NCI-H526 treated with DMSO at 0.1 percent for 48 hours (cell line): ENCODE measurements at regions not wholly inside any gene's neighbourhood (a gene's known extent, or its start where the extent isn't known, plus 50 kb on each side); places are given as distances from the start of the nearest gene placed in this dataset.
"Not testable (repeated sequence)": the region's sequence is repeated elsewhere in the genome, so short reads cannot be mapped to it uniquely, and the experiment has no call there.

ENCODE experiments used
- DNase-seq: peaks from one replicate; lab custom pipeline; 2025; lab: John Stamatoyannopoulos, UW

GRCh38 chrX:25503826-25504225, 488.1 kb upstream of the ARX start:
- DNase-seq, result no peak

DNA sequence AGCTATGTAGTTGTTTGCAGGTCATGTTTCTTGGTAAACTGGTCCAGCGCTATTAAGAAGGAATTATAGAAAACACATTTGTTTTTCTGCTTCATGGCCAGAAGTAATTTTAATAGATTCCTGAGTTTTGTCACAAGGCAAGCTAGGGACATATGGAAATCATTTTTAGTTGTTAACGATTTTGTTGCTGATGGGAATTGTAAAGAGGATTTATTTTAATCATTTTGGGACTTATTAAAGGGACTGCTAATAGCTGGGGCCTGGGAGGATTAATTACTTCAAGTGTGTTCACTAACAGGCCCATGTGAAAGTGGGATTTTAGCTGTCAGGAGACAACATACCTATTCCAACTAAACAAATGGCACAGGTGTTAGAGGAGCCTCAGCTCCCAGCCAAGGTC, 492.0 kb upstream of the ARX start:
- no peak for DNase-seq

DNA sequence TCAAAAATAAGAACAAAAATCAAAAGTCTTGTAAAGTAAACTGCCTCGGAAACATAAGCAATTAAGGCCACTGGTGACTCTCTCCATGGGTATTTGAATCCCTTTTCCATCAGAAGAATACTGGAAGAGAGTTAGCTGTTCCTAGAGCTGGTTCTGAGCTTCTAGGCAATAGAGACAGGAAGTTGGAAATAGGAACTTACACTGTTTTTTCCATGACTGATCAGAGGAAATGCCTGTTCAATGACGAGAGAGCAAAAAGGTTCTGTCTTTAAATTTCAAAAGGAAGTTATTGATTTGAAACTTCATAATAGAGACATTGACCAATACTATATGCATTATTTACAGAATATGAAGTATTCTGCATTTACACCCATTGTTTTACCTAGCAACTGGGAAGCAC, 503.5 kb upstream of the ARX start:
- DNase-seq, result no peak

GRCh38 chrX:25522443-25523010, 506.8 kb upstream of the ARX start:
- DNase-seq, result not testable (repeated sequence)

DNA sequence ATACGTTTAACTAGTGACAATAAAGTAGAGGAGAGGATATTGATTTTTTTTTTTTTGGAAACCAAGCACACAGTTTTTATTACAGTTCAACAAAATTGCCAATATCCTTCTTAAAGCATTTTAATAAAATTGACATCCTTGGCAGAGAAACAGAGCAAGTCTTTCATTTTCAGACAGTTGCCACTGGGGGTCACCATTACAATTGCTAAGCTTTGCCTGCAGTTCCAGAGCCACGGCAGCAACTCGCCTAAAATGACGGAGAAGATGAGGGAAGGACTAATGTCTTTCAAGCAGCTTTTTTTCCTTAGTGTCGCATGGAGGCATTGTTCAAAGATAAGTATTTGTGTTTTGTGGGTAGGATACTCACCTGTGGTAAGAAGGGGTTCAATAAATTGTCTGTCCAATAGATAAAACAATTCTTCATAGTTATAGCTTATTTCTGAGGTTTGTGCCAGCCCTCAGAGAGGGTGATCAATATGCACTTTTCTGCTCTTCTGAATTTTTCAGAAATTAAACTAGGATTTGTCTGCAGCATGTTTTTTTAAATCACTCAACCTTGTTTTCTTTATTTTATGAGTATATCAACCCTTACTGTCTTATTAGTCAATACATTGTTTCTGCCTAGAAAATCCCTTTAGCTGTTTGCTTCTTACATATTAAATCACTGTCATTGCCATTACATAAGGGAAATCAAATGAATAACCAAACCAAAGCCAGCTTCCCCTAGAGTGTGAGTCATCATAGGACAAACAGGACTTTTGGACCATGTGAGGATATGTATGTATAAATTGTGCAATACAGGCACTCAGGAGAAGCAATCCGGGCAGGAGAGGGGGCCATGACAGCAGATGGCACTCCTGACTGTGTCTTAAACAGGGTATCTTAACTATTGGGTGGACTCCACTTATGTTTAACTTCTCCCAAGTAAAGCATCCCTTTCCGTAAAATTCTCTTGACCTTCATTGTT, 508.1 kb upstream of the ARX start:
- peak; percentile 4 for DNase-seq

DNA sequence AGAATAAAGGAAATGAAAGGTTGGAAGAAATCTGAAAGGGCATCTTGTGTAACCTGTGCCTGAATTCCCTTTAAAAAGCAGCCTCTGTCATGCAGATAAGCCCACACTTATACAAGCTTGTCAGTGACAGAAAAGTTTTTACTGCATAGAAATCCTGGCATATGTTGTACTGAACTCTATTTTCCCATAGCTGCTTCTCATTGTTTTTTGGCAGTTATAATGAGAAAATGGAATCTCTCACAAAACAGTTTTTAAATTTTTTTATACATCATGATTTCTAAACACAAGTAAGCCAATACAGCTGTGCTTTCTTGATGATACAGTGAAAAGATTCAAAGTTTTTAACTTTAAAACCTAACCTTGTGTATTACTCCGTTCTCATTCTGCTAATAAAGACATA, 511.4 kb upstream of the ARX start:
- DNase-seq, result no peak

DNA sequence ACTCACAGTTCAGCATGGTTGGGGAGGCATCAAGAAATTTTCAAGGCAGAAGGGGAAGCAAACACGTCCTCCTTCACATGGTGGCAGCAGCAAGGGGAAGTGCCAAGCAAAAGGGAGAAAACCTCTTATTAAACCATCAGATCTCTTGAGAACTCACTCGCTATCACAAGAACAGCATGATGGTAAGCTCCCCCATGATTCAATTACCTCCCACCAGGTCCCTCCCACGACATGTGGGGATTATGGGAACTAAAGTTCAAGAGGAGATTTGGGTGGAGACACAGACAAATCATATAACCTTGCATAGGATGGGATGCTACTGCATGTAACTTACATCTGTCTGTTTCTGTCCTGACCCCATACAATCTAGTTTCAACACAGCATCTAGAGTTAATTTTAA, 511.8 kb upstream of the ARX start:
- DNase-seq, result no peak

GRCh38 chrX:25531096-25531495, 515.3 kb upstream of the ARX start:
- no peak for DNase-seq

- DNase-seq, result no peak
These were observed 518.3 kb upstream of the ARX start for GRCh38 chrX:25534091-25534490.

DNA sequence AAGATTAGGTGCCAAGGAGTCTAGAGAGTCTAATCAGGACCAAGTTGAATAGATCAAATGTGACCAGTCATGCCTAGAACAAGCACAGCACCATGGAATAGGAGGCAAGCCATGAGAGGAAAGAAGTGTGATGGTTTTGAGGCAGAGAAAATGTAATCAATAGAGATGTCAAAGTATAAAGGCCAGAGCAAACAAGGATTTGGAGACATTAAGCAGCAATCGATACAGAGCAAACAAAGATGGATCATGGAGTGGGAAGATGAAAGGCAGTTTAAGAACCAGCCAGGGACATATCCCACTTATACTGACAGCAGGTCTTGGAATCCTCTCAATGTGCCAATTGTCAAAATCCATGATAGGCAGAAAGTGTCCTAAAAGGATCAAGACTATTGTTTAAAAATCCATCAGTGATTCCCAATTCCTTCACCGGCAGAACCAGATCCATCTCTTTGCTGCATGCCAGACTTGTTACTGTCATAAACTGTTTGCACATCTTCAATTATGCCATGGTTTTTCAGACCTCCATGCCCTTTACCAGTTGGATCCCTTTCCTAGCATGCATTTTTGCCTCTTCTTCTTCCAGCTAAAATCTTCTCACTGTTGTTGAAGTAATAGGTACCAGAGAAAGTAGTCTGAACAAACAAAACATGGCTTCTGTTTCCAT, 520.7 kb upstream of the ARX start:
- no peak for DNase-seq

DNA sequence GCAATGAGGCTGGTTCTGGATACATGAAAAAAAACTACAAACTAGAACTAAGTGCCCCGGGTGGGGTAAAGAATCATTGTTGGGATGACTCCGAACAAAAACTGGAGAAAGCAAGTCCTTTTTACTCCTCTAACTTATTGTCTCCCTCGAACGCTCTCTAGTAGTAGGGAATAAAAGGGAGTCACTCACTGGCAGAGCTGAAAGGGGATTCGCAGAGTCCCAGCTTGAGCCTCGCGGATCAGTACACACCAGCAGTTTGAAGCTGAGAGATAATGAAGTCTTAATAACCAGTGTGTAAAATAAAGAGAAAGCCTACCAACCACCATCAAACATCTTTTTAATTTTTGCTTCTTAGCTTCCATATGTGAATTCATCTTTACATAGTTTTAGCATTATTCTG, 521.9 kb upstream of the ARX start:
- DNase-seq, result no peak

DNA sequence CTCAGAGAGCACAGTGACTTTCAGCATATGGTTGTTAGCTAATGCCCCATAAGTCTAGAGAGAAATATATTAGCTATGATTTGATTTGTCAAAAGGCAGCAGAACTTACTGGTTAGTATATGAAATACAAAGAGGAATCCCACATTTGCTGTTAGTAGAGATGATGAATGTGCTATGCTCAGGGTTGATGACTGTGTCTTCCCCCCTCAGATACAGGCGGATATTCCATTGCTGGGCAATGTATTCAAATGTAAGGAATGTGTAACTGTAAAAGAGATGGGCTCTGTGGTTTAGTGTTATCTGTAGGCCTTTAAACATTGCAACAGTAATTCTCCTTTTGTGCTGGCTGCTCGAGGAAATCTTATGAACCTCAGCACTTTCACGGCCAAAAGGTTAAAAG, 528.9 kb upstream of the ARX start:
- no peak for DNase-seq

DNA sequence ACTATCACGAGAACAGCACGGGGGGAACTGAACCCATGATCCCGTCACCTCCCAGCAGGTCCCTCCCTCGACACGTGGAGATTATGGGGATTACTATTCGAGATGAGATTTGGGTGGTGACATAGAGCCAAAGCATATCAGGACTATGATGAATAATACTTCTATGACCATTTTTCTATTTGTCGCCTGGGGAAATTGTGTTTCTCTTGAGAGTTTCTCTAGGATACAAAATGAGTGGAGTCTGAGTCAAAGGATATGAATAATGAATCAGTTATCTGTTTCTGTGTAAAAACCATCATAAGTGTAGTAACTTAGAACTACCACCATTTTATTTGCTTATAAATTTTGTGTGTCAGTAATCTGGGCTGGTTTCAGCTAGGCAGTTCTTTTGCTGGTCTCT, 533.0 kb upstream of the ARX start:
- DNase-seq, result no peak

DNA sequence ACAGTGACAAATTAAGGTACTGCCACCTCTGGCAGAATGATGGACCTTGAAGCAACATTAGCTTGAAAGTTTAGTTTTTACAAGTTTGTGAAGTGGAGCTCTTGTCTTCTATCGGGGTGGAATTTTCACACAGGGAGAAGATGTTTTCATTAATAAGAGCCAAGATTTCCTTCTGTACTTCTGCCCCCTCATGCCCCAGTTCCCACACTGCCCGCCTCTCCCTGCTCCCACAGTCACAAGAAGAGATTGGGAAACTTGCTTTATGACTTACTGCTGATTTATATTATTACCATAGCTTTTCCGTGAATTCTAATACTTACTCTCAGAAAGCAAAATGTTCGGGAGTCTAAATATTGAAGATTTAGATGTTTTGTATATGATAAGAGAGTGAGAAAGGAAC, 539.8 kb upstream of the ARX start:
- DNase-seq, result no peak

DNA sequence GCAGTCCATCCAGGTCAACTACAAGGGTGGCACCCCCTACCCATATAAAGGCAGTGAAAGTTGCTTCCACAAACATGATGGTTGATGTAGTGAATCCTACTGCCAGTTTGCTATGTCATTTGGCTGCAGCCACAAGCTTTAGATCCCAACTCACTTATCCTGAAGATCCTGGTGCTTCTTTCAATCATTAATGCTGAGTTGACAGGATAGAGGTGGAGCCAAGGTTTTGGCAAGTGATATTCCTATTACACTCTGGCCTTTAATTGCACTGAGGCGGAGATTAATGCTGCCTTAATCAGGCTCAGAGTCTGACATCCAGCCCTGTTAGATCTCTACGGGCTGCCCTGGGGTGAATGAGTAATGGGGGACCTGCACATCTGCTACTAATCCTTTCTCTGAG, 542.4 kb upstream of the ARX start:
- no peak for DNase-seq

GRCh38 chrX:25561190-25561589, 545.4 kb upstream of the ARX start:
- DNase-seq, result no peak

- DNase-seq, result no peak
These were observed 557.9 kb upstream of the ARX start for GRCh38 chrX:25573631-25574030.

- no peak for DNase-seq
These were observed 541.2 kb upstream of the MAGEB18 start for GRCh38 chrX:25596921-25597320.

- DNase-seq, result no peak
These were observed 540.6 kb upstream of the MAGEB18 start for GRCh38 chrX:25597551-25597950.

DNA sequence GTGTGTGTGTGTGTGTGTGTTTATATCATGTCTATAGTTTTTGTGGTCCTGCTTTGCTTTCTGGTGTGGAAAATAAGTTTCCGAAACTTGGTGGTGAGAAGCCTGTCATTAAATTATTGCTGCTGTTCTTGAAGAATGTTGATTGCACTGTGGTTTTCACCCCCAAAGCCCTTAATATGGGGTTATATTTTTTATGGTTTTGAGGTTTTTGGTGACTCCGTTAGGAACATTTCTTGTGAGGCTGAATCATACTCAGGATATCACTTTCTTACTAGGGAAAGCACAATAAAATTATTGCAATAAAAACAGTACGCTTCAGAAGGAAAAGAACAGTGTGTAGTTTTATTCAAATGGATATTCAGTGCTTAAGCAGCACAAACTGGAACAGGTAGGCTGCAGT, 539.1 kb upstream of the MAGEB18 start:
- DNase-seq, result no peak

- no peak for DNase-seq
These were observed 537.4 kb upstream of the MAGEB18 start for GRCh38 chrX:25600776-25601175.

GRCh38 chrX:25601323-25601722, 536.8 kb upstream of the MAGEB18 start:
- DNase-seq, result no peak

DNA sequence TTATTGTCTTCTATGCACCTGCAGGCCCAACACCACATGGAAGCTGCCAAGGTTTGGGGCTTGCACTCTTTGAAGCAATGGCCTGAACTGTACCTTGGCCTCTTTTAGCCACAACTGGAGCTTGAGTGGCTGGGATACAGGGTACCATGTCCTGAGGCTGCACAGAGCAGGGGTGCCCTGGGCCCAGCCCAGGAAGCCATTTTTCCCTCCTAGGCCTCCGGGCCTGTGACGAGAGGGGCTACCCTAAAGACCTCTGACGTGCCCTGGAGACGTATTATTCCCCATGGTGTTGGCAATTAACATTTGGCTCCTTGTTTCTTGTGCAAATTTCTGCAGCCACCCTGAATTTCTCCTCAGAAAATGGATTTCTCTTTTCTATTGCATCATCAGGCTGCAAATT, 519.9 kb upstream of the MAGEB18 start:
- DNase-seq, result no peak
